GM19452 (cell line): ENCODE measurements at regions not wholly inside any gene's neighbourhood (a gene's known extent, or its start where the extent isn't known, plus 50 kb on each side); places are given as distances from the start of the nearest gene placed in this dataset.

ENCODE experiments used
- ATAC-seq: cut with Tn5 transposase; IDR thresholded peaks from one replicate; pipeline ENCODE4 v1.9.1; 2021; ENCODE audit not compliant: unreplicated experiment

- no peak for ATAC-seq
These were observed 91.4 kb upstream of the LGALSL start for GRCh38 chr2:64362562-64363026.

GRCh38 chr2:64363140-64363539, 90.8 kb upstream of the LGALSL start:
- ATAC-seq = no peak

- ATAC-seq = no peak
These were observed 90.1 kb upstream of the LGALSL start for GRCh38 chr2:64363848-64364247.

- no peak for ATAC-seq
These were observed 86.3 kb upstream of the LGALSL start for GRCh38 chr2:64367444-64368232.

DNA sequence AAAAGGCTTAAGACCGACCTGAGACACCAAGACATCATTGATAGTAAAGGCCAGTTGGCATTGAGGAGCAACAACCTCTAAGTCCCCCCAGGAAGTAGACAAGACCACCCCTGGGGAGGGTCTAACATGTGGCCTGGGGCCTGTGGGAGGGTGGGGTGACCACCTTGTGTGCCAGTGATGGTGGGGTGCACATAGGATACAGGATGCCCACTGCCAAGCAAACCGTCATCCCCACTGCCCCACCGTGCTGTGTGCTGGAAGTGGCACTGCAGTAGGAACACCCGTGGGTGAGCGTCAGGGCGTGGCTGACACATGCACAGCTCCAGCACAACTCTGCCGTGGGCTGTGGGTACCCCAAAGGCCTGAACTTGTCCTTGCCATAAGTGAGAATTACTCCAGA, 84.3 kb upstream of the LGALSL start:
- no peak for ATAC-seq

- ATAC-seq = no peak
These were observed 82.2 kb upstream of the LGALSL start for GRCh38 chr2:64371727-64372126.

GRCh38 chr2:64374686-64375085, 79.3 kb upstream of the LGALSL start:
- ATAC-seq = no peak

- ATAC-seq = no peak
These were observed 77.0 kb upstream of the LGALSL start for GRCh38 chr2:64376926-64377325.

DNA sequence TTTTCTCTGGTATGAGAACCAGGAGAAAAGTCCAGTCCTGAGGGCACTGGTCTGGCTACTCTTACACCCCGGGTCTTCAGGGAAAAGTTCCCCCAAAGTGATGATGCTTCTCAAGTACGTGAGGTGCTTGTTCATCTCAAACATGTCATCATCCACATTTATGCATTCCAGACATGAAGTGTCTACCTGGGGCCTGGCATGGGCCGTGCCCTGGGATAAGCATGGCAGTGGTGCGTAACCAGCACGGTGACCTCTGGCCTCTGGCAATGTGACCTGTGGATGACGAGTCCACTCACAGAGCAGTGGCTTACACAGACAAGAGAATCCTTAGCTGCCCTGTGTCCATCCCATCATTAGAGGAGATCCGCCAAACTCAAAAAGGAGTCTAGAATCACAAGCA, 74.8 kb upstream of the LGALSL start:
- no peak for ATAC-seq

DNA sequence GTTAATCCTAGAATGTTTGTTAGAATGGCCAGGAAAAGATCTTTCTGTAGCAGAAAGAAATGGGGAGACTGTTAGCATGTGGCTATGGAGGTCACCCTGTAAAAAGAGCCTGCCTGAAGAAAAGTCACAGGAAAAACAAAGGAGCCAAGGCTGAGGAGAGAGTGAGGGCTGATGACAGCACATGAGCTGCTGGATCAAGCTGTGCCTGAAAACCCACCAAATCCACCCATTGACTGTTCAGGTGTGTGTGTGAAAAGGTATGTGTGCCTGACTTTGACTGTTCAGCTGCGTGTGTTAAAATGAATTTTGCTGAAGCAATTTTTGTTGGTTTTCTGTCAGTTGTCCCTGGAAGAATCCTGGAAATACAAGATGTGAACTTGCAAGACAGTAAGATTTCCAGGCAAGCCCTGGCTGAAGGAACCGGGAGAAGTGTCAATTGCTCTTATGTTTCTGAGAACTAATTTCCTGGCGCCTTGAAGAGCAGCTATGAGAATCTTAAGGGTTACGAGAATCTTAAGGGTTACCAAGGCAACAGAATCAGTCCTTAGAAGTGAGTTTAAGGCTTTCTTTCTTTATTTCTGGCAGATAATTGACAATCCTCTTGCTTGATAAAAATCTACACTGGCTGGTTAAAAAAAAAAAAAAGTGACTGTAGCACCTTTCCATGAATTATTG, 73.0 kb upstream of the LGALSL start:
- ATAC-seq = no peak

- ATAC-seq = no peak
These were observed 70.9 kb upstream of the LGALSL start for GRCh38 chr2:64383016-64383591.

DNA sequence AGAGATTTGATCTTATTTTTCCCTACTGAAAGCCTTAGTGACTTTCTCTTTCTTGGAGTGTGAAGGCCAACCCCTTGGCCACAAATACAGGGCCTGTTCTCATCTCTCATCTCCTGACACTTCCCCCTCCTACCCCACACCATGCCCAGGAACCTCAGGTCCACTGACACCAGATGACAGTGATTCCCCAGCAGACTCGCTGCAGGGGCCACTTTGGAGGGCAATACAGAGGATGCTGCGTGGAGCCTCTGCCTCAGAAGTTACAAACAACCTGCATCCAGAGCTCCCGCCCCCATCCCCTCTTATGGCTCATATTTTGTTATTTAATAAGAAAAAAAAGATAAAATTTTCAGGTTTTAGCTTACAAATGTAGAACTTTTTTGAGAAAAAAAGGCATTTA, 70.1 kb upstream of the LGALSL start:
- ATAC-seq = no peak

DNA sequence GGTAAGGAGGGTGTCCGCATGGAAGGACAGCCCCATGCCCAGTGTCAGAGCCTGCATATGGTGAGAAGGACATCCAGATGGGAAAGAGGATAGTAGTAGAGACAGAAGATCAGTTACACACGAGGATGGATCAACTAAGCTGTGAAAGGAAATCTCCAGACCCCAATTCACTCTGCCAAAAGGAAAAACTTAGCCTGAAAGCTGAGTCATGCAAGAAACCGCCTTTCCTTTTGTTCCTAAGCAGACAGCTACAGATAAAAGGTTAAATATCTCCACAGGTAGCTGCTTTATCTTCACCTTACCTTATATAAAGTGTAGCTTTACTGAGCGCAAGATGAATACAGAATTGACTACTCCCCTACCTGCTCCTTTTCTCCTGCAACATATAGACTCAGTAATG, 67.3 kb upstream of the LGALSL start:
- no peak for ATAC-seq

DNA sequence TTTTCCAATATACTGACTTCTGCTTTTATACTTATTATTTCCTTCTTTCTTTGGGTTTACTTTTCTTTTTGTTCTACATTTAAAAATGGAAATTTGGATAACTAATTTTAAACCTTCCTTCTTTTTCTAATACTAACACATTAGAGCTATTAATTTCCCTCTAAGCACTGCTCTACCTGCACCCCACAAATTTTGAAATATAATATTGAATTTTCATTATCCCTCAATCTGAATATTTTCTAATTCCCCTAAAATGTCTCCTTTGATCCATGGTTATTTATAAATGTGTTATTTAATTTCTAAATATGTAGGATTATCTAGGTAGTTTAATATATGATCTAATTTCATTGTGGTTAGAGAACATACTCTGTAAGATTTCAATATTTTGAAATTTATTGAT, 63.4 kb upstream of the LGALSL start:
- ATAC-seq = no peak

DNA sequence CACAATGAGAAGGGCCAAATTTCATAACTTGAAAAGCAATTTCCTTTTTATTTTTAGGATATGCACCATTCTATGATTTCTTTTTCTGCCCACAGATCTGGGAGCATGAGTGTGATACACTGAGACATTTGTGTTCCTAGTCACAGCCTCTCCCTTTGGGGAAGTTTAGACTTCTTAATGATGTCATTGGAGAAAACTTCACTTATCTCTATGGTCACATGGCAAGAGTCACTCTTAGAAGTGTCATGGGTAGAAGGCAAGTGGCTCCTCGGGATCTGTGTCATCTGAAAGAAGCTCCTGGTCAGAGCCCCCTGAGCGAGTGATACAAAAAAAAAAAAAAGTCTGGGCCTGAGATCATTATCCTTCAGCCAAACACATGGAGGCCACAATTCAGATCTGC, 62.5 kb upstream of the LGALSL start:
- ATAC-seq = no peak

DNA sequence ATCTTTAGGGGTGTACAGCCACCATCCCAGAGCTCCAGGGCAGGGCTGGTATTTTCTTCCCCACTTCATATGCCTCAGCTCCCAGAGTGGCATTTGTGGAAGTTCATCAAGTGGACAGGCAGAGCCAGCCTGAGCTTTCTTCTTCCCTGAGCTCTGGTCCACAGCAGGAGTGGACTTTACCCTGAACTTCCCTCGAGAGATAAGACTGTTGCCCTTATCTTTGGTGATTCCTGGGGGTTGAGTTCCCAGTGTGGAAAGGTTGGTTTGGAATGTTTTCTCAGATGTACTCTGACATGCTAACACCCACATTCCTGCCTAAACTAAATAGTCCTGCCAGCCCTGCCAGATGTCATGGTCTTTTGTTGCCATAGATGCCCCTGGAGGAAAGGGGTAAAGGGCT, 62.0 kb upstream of the LGALSL start:
- no peak for ATAC-seq

DNA sequence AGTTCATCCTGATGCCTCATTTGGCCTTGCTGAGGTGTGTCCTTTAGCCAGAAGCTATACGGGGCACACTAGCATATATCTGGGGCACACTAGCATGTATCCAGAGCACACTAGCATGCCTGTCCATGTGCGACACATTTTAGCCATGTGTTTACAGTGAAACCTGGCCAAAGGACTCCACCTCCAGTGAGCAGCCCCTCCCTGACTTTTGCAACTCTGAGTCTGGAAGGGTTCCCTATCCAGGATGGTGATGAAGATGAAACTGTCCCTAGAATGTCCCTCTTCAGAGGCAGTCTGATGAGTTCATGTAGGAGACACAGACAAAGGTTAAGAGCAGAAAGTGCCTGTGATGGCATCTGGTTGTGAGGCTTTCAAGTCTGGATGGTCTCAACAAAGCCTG, 61.4 kb upstream of the LGALSL start:
- ATAC-seq = no peak

- ATAC-seq = no peak
These were observed 60.5 kb upstream of the LGALSL start for GRCh38 chr2:64393383-64394010.

GRCh38 chr2:64394153-64394552, 59.8 kb upstream of the LGALSL start:
- ATAC-seq = no peak

DNA sequence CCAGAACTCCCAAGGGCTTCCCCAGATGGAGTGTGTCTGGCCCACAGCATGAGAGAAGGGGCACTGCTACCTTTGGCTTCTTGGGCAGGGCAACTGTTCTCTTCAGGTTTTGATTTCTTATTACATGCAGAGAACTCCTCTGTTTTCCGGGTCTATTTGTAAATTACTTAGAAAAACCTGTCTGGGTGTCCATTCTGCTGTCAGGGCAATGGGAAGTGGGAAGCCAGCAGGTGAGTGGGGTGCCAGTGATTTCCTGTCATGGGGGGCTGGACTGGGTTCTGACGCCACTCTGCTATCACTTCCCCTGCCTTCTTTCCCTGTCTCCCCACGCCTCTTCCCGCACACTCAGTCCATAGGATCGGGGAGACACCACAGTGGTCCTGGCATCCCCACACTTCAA, 58.0 kb upstream of the LGALSL start:
- no peak for ATAC-seq

DNA sequence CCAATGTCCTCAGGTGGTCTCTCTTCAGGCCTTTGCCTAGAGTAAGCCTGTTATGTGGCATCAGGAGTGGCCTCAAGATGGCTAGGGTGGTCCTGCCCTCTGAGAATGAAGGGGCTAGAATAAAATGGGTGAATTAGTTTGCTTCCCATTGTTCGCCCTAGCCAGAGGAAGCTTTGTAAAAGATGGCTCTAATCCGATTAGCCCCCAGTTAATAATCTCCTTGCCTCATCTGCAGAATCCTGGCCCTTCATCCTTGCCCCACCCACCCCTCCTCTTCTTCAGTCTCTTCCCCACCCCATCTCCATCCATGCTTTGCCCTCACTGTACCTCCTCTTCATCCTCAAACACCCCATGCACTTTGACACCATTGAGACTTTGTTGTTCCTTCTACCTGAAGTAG, 57.4 kb upstream of the LGALSL start:
- ATAC-seq = no peak
